Stimulated activated naive B cell treated with anti-CD40 and anti-IgM and Interleukin-4, amounts not matched to agents 10 μg/mL and 1 μg/mL and 100 μg/mL, for 72 hours (primary cell): ENCODE measurements at regions not wholly inside any gene's neighbourhood (a gene's known extent, or its start where the extent isn't known, plus 50 kb on each side); places are given as distances from the start of the nearest gene placed in this dataset.

Experiments
- ATAC-seq, 2 donors: fragments of 150-1000 bp; cut with Tn5 transposase; replicated peaks; 2 replicates each; pipeline ENCODE4 v1.10.0; 2021; ENCODE audit warnings: moderate library complexity in 1 of 2
- DNase-seq: peaks from one replicate; pipeline ENCODE4 v3.0.0; 2021
- H3K27ac Mint-ChIP-seq: one replicate; pipeline ENCODE4 v1.8.0; 2022; ENCODE audit warnings: mild to moderate bottlenecking, mixed read lengths
- H3K27me3 Mint-ChIP-seq, 2 donors: one replicate each; pipeline ENCODE4 v1.8.0; 2022; ENCODE audit warnings: mixed read lengths in 2 of 2
- H3K36me3 Mint-ChIP-seq, 2 donors: one replicate each; pipeline ENCODE4 v1.8.0; 2022; ENCODE audit warnings: mixed read lengths in 2 of 2, mild to moderate bottlenecking in 1 of 2
- H3K4me1 Mint-ChIP-seq, 2 donors: one replicate each; pipeline ENCODE4 v1.8.0; 2022; ENCODE audit warnings: mixed read lengths in 2 of 2, mild to moderate bottlenecking in 1 of 2
- H3K4me3 Mint-ChIP-seq, 2 donors: one replicate each; pipeline ENCODE4 v1.8.0; 2022; ENCODE audit warnings: mild to moderate bottlenecking in 2 of 2, mixed read lengths in 2 of 2, moderate library complexity in 1 of 2
- H3K9me3 Mint-ChIP-seq, 2 donors: one replicate each; pipeline ENCODE4 v1.8.0; 2022; ENCODE audit warnings: mixed read lengths in 2 of 2, mild to moderate bottlenecking in 1 of 2

- Mint-ChIP-seq H3K36me3 (no peaks in the 10 kb centered on the region), H3K27ac (no peak overlapping the region), H3K4me3 (no peak overlapping the region), H3K9me3 (peaks cover 3 to 4% of the 10 kb centered on the region in 2 donors), H3K27me3 (no peaks in the 10 kb centered on the region), H3K4me1 (peaks cover 3 to 7% of the 10 kb centered on the region in 2 donors)
- DNase-seq (peak; percentile 3), ATAC-seq (peak; percentile 73 to 74)
Observed at GRCh38 chrX:10859353-10859752, 239.0 kb upstream of the MID1 start.

- H3K36me3 Mint-ChIP-seq: peaks cover 0 to 2% of the 10 kb centered on the region in 2 donors
- peaks cover 5 to 6% of the 10 kb centered on the region in 2 donors for H3K9me3 Mint-ChIP-seq
- no peaks in the 10 kb centered on the region for H3K27me3 Mint-ChIP-seq
- peaks cover 7 to 10% of the 10 kb centered on the region in 2 donors for H3K4me1 Mint-ChIP-seq
- ATAC-seq (peak; percentile 100), DNase-seq (peak; percentile 43)
- H3K4me3 Mint-ChIP-seq: no peak overlapping the region
- H3K27ac Mint-ChIP-seq: no peak overlapping the region
Observed at GRCh38 chrX:10875995-10876394, 235.1 kb upstream of the HCCS start.

- Mint-ChIP-seq H3K4me1 (no peaks in the 10 kb centered on the region), H3K27me3 (peaks cover 0 to 3% of the 10 kb centered on the region in 2 donors), H3K9me3 (peaks cover 2 to 3% of the 10 kb centered on the region in 2 donors), H3K4me3 (no peak overlapping the region), H3K36me3 (no peaks in the 10 kb centered on the region), H3K27ac (no peak overlapping the region)
- no peak for ATAC-seq
- no peak for DNase-seq
Observed at GRCh38 chrX:10882484-10882883, 228.6 kb upstream of the HCCS start.

- Mint-ChIP-seq H3K9me3 (peaks cover 2 to 3% of the 10 kb centered on the region in 2 donors), H3K27me3 (peaks cover 0 to 3% of the 10 kb centered on the region in 2 donors), H3K4me1 (no peaks in the 10 kb centered on the region), H3K4me3 (no peak overlapping the region), H3K36me3 (no peaks in the 10 kb centered on the region), H3K27ac (no peak overlapping the region)
- ATAC-seq (no peak), DNase-seq (no peak)
Observed at GRCh38 chrX:10884246-10884645, 226.9 kb upstream of the HCCS start.

GRCh38 chrX:10892621-10893225 is 218.4 kb upstream of the HCCS start:
- DNase-seq (no peak), ATAC-seq (no peak)
- no peak overlapping the region for H3K4me3 Mint-ChIP-seq
- H3K36me3 Mint-ChIP-seq: no peaks in the 10 kb centered on the region
- H3K27ac Mint-ChIP-seq: no peak overlapping the region
- no peaks in the 10 kb centered on the region for H3K9me3 Mint-ChIP-seq
- no peaks in the 10 kb centered on the region for H3K4me1 Mint-ChIP-seq
- H3K27me3 Mint-ChIP-seq: no peaks in the 10 kb centered on the region

GRCh38 chrX:10893366-10893765 is 217.8 kb upstream of the HCCS start:
- no peaks in the 10 kb centered on the region for H3K9me3 Mint-ChIP-seq
- no peak for DNase-seq
- no peaks in the 10 kb centered on the region for H3K4me1 Mint-ChIP-seq
- H3K36me3 Mint-ChIP-seq: no peaks in the 10 kb centered on the region
- no peak for ATAC-seq
- no peaks in the 10 kb centered on the region for H3K27me3 Mint-ChIP-seq
- H3K4me3 Mint-ChIP-seq: no peak overlapping the region
- H3K27ac Mint-ChIP-seq: no peak overlapping the region

- no peaks in the 10 kb centered on the region for H3K27me3 Mint-ChIP-seq
- H3K9me3 Mint-ChIP-seq: no peaks in the 10 kb centered on the region
- no peaks in the 10 kb centered on the region for H3K36me3 Mint-ChIP-seq
- DNase-seq (no peak), ATAC-seq (no peak)
- no peak overlapping the region for H3K4me3 Mint-ChIP-seq
- H3K4me1 Mint-ChIP-seq: no peaks in the 10 kb centered on the region
- H3K27ac Mint-ChIP-seq: no peak overlapping the region
Observed at GRCh38 chrX:10893976-10894375, 217.2 kb upstream of the HCCS start.

GRCh38 chrX:10897768-10898167 is 213.4 kb upstream of the HCCS start:
- Mint-ChIP-seq H3K4me3 (no peak overlapping the region), H3K27me3 (no peaks in the 10 kb centered on the region), H3K27ac (no peak overlapping the region), H3K4me1 (no peaks in the 10 kb centered on the region), H3K36me3 (no peaks in the 10 kb centered on the region), H3K9me3 (no peaks in the 10 kb centered on the region)
- DNase-seq (no peak), ATAC-seq (no peak)

GRCh38 chrX:10900585-10901289 is 210.4 kb upstream of the HCCS start:
- DNase-seq: no peak
- no peaks in the 10 kb centered on the region for H3K36me3 Mint-ChIP-seq
- no peak overlapping the region for H3K4me3 Mint-ChIP-seq
- no peaks in the 10 kb centered on the region for H3K27me3 Mint-ChIP-seq
- no peak for ATAC-seq
- H3K4me1 Mint-ChIP-seq: no peaks in the 10 kb centered on the region
- H3K27ac Mint-ChIP-seq: no peak overlapping the region
- peaks cover 0 to 2% of the 10 kb centered on the region in 2 donors for H3K9me3 Mint-ChIP-seq

- Mint-ChIP-seq H3K4me3 (no peak overlapping the region), H3K4me1 (no peaks in the 10 kb centered on the region), H3K9me3 (peaks cover 0 to 2% of the 10 kb centered on the region in 2 donors), H3K36me3 (no peaks in the 10 kb centered on the region), H3K27ac (no peak overlapping the region), H3K27me3 (no peaks in the 10 kb centered on the region)
- no peak for ATAC-seq
- DNase-seq: no peak
Observed at GRCh38 chrX:10901290-10901633, 209.9 kb upstream of the HCCS start.

- Mint-ChIP-seq H3K27ac (no peak overlapping the region), H3K4me1 (no peaks in the 10 kb centered on the region), H3K9me3 (peaks cover 0 to 2% of the 10 kb centered on the region in 2 donors), H3K4me3 (no peak overlapping the region), H3K36me3 (no peaks in the 10 kb centered on the region), H3K27me3 (no peaks in the 10 kb centered on the region)
- DNase-seq: no peak
- ATAC-seq: no peak
Observed at GRCh38 chrX:10902001-10902400, 209.1 kb upstream of the HCCS start.

GRCh38 chrX:10903523-10903922 is 207.6 kb upstream of the HCCS start:
- H3K27ac Mint-ChIP-seq: no peak overlapping the region
- no peaks in the 10 kb centered on the region for H3K36me3 Mint-ChIP-seq
- H3K4me1 Mint-ChIP-seq: no peaks in the 10 kb centered on the region
- H3K4me3 Mint-ChIP-seq: no peak overlapping the region
- peaks cover 0 to 2% of the 10 kb centered on the region in 2 donors for H3K9me3 Mint-ChIP-seq
- ATAC-seq: no peak
- no peaks in the 10 kb centered on the region for H3K27me3 Mint-ChIP-seq
- no peak for DNase-seq

- Mint-ChIP-seq H3K4me1 (no peaks in the 10 kb centered on the region), H3K27me3 (no peaks in the 10 kb centered on the region), H3K27ac (no peak overlapping the region), H3K4me3 (no peak overlapping the region), H3K36me3 (no peaks in the 10 kb centered on the region), H3K9me3 (peaks cover 0 to 2% of the 10 kb centered on the region in 2 donors)
- DNase-seq (no peak), ATAC-seq (no peak)
Observed at GRCh38 chrX:10904220-10904619, 206.9 kb upstream of the HCCS start.

- H3K4me1 Mint-ChIP-seq: no peaks in the 10 kb centered on the region
- DNase-seq: no peak
- no peak overlapping the region for H3K4me3 Mint-ChIP-seq
- no peak for ATAC-seq
- H3K27ac Mint-ChIP-seq: no peak overlapping the region
- no peaks in the 10 kb centered on the region for H3K36me3 Mint-ChIP-seq
- H3K9me3 Mint-ChIP-seq: peaks cover 0 to 2% of the 10 kb centered on the region in 2 donors
- no peaks in the 10 kb centered on the region for H3K27me3 Mint-ChIP-seq
Observed at GRCh38 chrX:10906866-10907265, 204.3 kb upstream of the HCCS start.

- Mint-ChIP-seq H3K36me3 (no peaks in the 10 kb centered on the region), H3K4me3 (no peak overlapping the region), H3K4me1 (no peaks in the 10 kb centered on the region), H3K27ac (no peak overlapping the region), H3K9me3 (no peaks in the 10 kb centered on the region), H3K27me3 (no peaks in the 10 kb centered on the region)
- ATAC-seq (no peak), DNase-seq (no peak)
Observed at GRCh38 chrX:10922159-10922558, 189.0 kb upstream of the HCCS start.
